Ishikawa (cell line): ENCODE measurements at regions not wholly inside any gene's neighbourhood (a gene's known extent, or its start where the extent isn't known, plus 50 kb on each side); places are given as distances from the start of the nearest gene placed in this dataset.

Experiments used
- CEBPB ChIP-seq: IDR thresholded peaks from 2 replicates; pipeline ENCODE4 v1.6.1; 2012
- CREB1 ChIP-seq: IDR thresholded peaks from 2 replicates; pipeline ENCODE4 v1.6.1; 2012; ENCODE audit warnings: low read depth
- EGR1 ChIP-seq: IDR thresholded peaks from 2 replicates; pipeline ENCODE4 v1.6.1; 2012
- EP300 ChIP-seq: IDR thresholded peaks from 2 replicates; pipeline ENCODE4 v1.6.1; 2012; ENCODE audit warnings: borderline replicate concordance
- FOXM1 ChIP-seq: IDR thresholded peaks from 2 replicates; pipeline ENCODE4 v1.6.1; 2012; ENCODE audit warnings: low read depth, borderline replicate concordance
- MAX ChIP-seq: IDR thresholded peaks from 2 replicates; pipeline ENCODE4 v1.6.1; 2012
- NFIC ChIP-seq: IDR thresholded peaks from 2 replicates; pipeline ENCODE4 v1.6.1; 2012
- RAD21 ChIP-seq: IDR thresholded peaks from 2 replicates; pipeline ENCODE4 v1.6.1; 2012; ENCODE audit warnings: low read depth
- TAF1 ChIP-seq: IDR thresholded peaks from 2 replicates; pipeline ENCODE4 v1.6.1; 2012; ENCODE audit warnings: low read depth, mild to moderate bottlenecking
- TCF12 ChIP-seq: IDR thresholded peaks from 2 replicates; pipeline ENCODE4 v1.6.1; 2012; ENCODE audit warnings: low read depth
- TEAD4 ChIP-seq: IDR thresholded peaks from 2 replicates; pipeline ENCODE4 v1.6.1; 2012
- USF1 ChIP-seq: IDR thresholded peaks from 2 replicates; pipeline ENCODE4 v1.6.1; 2012
- YY1 ChIP-seq: IDR thresholded peaks from 2 replicates; pipeline ENCODE4 v1.6.1; 2012; ENCODE audit warnings: low read depth
- ZBTB7A ChIP-seq: IDR thresholded peaks from 2 replicates; pipeline ENCODE4 v1.6.1; 2012; ENCODE audit warnings: low read depth
- TF ChIP-seq, protein P1 (sequence below): IDR thresholded peaks from 2 replicates; pipeline ENCODE4 v1.6.1; 2012; ENCODE audit warnings: low read depth, mild to moderate bottlenecking

DNA sequence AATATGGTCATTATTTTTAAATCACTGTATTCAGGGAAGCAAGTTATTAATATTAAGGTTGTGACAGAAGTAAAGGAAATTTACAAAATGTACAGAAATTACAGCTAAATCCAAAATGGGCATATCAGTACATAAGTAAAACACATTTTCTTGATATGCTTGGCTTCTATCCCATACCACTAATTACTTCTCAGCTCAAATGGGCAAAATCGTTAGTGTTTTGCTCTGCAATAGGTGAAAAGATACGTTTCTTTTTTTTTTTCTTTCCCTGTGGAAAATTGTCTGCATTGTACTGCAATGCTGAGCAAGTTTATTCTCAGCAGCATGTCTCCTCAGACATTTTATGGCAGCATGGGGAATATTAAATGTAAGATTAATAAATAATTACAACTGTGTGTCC lies 77.1 kb upstream of the PRMT6 start:
- no peak for TF ChIP-seq USF1
- TF ChIP-seq TAF1, result no peak
- no peak for TF ChIP-seq NFIC
- no peak for TF ChIP-seq YY1
- TF ChIP-seq TCF12, result no peak
- no peak for TF ChIP-seq CREB1
- TF ChIP-seq RAD21, result no peak
- no peak for TF ChIP-seq MAX
- no peak for TF ChIP-seq FOXM1
- TF ChIP-seq ZBTB7A, result no peak
- TF ChIP-seq TEAD4, result no peak
- TF ChIP-seq, protein P1, sequence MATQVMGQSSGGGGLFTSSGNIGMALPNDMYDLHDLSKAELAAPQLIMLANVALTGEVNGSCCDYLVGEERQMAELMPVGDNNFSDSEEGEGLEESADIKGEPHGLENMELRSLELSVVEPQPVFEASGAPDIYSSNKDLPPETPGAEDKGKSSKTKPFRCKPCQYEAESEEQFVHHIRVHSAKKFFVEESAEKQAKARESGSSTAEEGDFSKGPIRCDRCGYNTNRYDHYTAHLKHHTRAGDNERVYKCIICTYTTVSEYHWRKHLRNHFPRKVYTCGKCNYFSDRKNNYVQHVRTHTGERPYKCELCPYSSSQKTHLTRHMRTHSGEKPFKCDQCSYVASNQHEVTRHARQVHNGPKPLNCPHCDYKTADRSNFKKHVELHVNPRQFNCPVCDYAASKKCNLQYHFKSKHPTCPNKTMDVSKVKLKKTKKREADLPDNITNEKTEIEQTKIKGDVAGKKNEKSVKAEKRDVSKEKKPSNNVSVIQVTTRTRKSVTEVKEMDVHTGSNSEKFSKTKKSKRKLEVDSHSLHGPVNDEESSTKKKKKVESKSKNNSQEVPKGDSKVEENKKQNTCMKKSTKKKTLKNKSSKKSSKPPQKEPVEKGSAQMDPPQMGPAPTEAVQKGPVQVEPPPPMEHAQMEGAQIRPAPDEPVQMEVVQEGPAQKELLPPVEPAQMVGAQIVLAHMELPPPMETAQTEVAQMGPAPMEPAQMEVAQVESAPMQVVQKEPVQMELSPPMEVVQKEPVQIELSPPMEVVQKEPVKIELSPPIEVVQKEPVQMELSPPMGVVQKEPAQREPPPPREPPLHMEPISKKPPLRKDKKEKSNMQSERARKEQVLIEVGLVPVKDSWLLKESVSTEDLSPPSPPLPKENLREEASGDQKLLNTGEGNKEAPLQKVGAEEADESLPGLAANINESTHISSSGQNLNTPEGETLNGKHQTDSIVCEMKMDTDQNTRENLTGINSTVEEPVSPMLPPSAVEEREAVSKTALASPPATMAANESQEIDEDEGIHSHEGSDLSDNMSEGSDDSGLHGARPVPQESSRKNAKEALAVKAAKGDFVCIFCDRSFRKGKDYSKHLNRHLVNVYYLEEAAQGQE, result no peak

- TF ChIP-seq CREB1, result no peak
- no peak for TF ChIP-seq FOXM1
- TF ChIP-seq USF1, result no peak
- TF ChIP-seq RAD21, result no peak
Observed at GRCh38 chr1:106980121-106980520, 76.4 kb upstream of the PRMT6 start.

GRCh38 chr1:106984801-106985200 lies 71.7 kb upstream of the PRMT6 start:
- no peak for TF ChIP-seq USF1

DNA sequence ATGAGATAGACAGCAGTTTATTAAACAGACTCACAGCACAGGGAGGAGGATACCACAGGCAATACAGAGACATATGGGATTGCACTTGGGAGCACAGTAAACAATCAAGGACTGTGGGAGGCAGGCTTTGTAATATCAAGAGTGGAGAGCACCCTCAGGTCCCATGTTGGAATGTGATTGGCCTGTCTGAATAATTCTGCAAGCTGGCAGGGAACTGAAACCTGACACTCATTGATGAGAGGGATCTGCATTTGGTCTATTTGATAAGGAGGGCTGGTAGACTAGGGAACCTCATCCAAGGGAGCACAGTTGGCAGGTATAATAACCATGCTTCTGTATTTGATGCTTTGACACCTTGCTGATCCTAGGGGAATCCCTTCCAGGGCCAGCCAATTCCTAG lies 69.9 kb upstream of the PRMT6 start:
- TF ChIP-seq YY1 (no peak), NFIC (no peak), TCF12 (no peak), USF1 (no peak)
- TF ChIP-seq, protein P1, result no peak

- TF ChIP-seq FOXM1 (no peak), EP300 (no peak), EGR1 (no peak), TEAD4 (no peak), TCF12 (no peak), CEBPB (no peak), RAD21 (no peak), ZBTB7A (no peak), YY1 (no peak), CREB1 (no peak), NFIC (no peak)
Observed at GRCh38 chr1:106995970-106996369, 60.5 kb upstream of the PRMT6 start.

GRCh38 chr1:106998431-106999002 lies 58.0 kb upstream of the PRMT6 start:
- TF ChIP-seq YY1 (no peak), EGR1 (no peak), RAD21 (no peak), EP300 (no peak), MAX (no peak), TCF12 (no peak), NFIC (no peak), USF1 (no peak), ZBTB7A (no peak), CREB1 (no peak)
- TF ChIP-seq, protein P1, result no peak
